DMS153 (cell line): ENCODE measurements at regions not wholly inside any gene's neighbourhood (a gene's known extent, or its start where the extent isn't known, plus 50 kb on each side); places are given as distances from the start of the nearest gene placed in this dataset.

Source experiments
- DNase-seq: peaks from one replicate; lab custom pipeline; 2025; lab: John Stamatoyannopoulos, UW

- no peak for DNase-seq
These were observed 229.9 kb downstream of the LRRN1 start for GRCh38 chr3:4029135-4029534.

GRCh38 chr3:4030624-4031023 is 231.4 kb downstream of the LRRN1 start:
- DNase-seq, result no peak

GRCh38 chr3:4033296-4033695 is 234.1 kb downstream of the LRRN1 start:
- DNase-seq, result no peak

- DNase-seq, result no peak
These were observed 236.8 kb downstream of the LRRN1 start for GRCh38 chr3:4036046-4036445.

- DNase-seq, result no peak
These were observed 239.1 kb downstream of the LRRN1 start for GRCh38 chr3:4038351-4038750.

GRCh38 chr3:4042070-4042469 is 242.8 kb downstream of the LRRN1 start:
- DNase-seq, result no peak

GRCh38 chr3:4042869-4043268 is 243.6 kb downstream of the LRRN1 start:
- DNase-seq, result no peak

GRCh38 chr3:4043867-4044575 is 244.8 kb downstream of the LRRN1 start:
- DNase-seq, result no peak

GRCh38 chr3:4044619-4045018 is 245.4 kb downstream of the LRRN1 start:
- no peak for DNase-seq

- DNase-seq, result no peak
These were observed 246.5 kb downstream of the LRRN1 start for GRCh38 chr3:4045756-4046155.

GRCh38 chr3:4047366-4047765 is 248.1 kb downstream of the LRRN1 start:
- no peak for DNase-seq

- no peak for DNase-seq
These were observed 250.5 kb upstream of the SETMAR start for GRCh38 chr3:4052706-4053105.

GRCh38 chr3:4053975-4054374 is 249.2 kb upstream of the SETMAR start:
- DNase-seq, result no peak

- DNase-seq, result no peak
These were observed 243.1 kb upstream of the SETMAR start for GRCh38 chr3:4060064-4060463.

- no peak for DNase-seq
These were observed 242.6 kb upstream of the SETMAR start for GRCh38 chr3:4060603-4061002.

GRCh38 chr3:4061195-4061594 is 242.0 kb upstream of the SETMAR start:
- DNase-seq, result no peak

- DNase-seq, result no peak
These were observed 241.3 kb upstream of the SETMAR start for GRCh38 chr3:4061783-4062360.

- no peak for DNase-seq
These were observed 240.5 kb upstream of the SETMAR start for GRCh38 chr3:4062621-4063020.

- DNase-seq, result no peak
These were observed 239.1 kb upstream of the SETMAR start for GRCh38 chr3:4063916-4064574.

GRCh38 chr3:4065085-4065484 is 238.1 kb upstream of the SETMAR start:
- no peak for DNase-seq

- no peak for DNase-seq
These were observed 237.6 kb upstream of the SETMAR start for GRCh38 chr3:4065554-4065953.

- no peak for DNase-seq
These were observed 235.3 kb upstream of the SETMAR start for GRCh38 chr3:4067893-4068292.

- DNase-seq, result no peak
These were observed 233.4 kb upstream of the SETMAR start for GRCh38 chr3:4069796-4070195.
